PFSK-1 (cell line): ENCODE measurements at regions not wholly inside any gene's neighbourhood (a gene's known extent, or its start where the extent isn't known, plus 50 kb on each side); places are given as distances from the start of the nearest gene placed in this dataset.

Experiments used
- FOXP2 ChIP-seq: optimal IDR thresholded peaks from 2 replicates; pipeline ENCODE3; 2011; ENCODE audit warnings: borderline replicate concordance, control low read depth, inconsistent platforms; ENCODE audit not compliant: insufficient read depth; ENCODE audit errors: extremely low read length, extremely low read depth
- POLR2AphosphoS5 ChIP-seq: IDR thresholded peaks from 2 replicates; pipeline ENCODE4 v1.6.1; 2012; ENCODE audit warnings: low read depth, mild to moderate bottlenecking, control low read depth, low read length, moderate library complexity
- REST ChIP-seq, 2 experiments: IDR thresholded peaks; 2 replicates each; pipeline versions ENCODE4 v1.6.1 to v1.8.0; 2011 to 2012; ENCODE audit warnings: low read depth in 2 of 2, low read length in 2 of 2, control low read depth in 1 of 2, inconsistent platforms in 1 of 2, mild to moderate bottlenecking in 1 of 2, moderate library complexity in 1 of 2; ENCODE audit not compliant: insufficient read depth in 1 of 2
- SIN3A ChIP-seq: IDR thresholded peaks from 2 replicates; pipeline ENCODE4 v1.6.1; 2012; ENCODE audit warnings: mild to moderate bottlenecking, low read length, moderate library complexity, borderline replicate concordance; ENCODE audit not compliant: insufficient read depth
- TAF1 ChIP-seq: IDR thresholded peaks from 2 replicates; pipeline ENCODE4 v1.6.1; 2012; ENCODE audit warnings: low read length, control low read depth, borderline replicate concordance; ENCODE audit not compliant: insufficient read depth

DNA sequence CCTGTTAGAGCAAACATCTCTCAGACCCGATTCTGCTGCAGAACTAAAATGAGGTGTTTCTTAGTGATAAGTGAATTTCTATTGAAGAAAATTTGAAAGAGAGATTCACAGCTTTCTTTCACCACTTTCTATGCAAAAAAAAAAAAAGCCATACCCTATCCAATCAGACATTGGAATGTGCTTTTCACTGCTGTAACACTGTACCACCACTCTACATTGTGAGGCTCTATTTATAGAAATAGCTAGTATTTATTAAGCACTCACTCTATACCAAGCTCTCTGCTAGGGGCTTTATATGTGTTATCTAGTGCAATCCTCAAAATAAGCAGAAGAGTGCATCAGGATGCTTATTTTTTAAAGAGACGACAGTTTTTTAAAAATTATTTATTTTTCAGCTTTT, 580.6 kb upstream of the VRK2 start:
- TF ChIP-seq REST (IDR thresholded peaks at IDR 0.05; ENCODE audit: insufficient read depth in 1 of 2, low read depth in 2 of 2, low read length in 2 of 2) (no peak), POLR2AphosphoS5 (no peak), TAF1 (no peak), SIN3A (no peak), FOXP2 (no peak)
